ENCODE measurements at regions not wholly inside any gene's neighbourhood (a gene's known extent, or its start where the extent isn't known, plus 50 kb on each side); places are given as distances from the start of the nearest gene placed in this dataset.

GRCh38 chr12:58302487-58303011 is 361.2 kb downstream of the ATP23 start:
- Mint-ChIP-seq H3K9me3 (peaks cover 0 to 5% (median 3%) of the 10 kb centered on the region in 7 donors), H3K36me3 (no peaks in the 10 kb centered on the region), H3K27ac (peak overlapping the region in 1 of 6 donors; percentile 66), H3K4me1 (no peaks in the 10 kb centered on the region), H3K27me3 (peaks cover 2 to 6% (median 6%) of the 10 kb centered on the region in 3 donors), H3K4me3 (no peak overlapping the region)
- DNase-seq (no peak), ATAC-seq (ENCODE audit: low read depth in 2 of 2) (no peak)

GRCh38 chr12:58306266-58307000 is 365.1 kb downstream of the ATP23 start:
- peaks cover 0 to 15% (median 7%) of the 10 kb centered on the region in 7 donors for H3K9me3 Mint-ChIP-seq
- H3K4me1 Mint-ChIP-seq = no peaks in the 10 kb centered on the region
- H3K27ac Mint-ChIP-seq = no peak overlapping the region
- H3K36me3 Mint-ChIP-seq = no peaks in the 10 kb centered on the region
- DNase-seq (no peak), ATAC-seq (ENCODE audit: low read depth in 2 of 2) (no peak)
- peaks cover 0 to 10% (median 4%) of the 10 kb centered on the region in 3 donors for H3K27me3 Mint-ChIP-seq
- no peak overlapping the region for H3K4me3 Mint-ChIP-seq

GRCh38 chr12:58309806-58310205 is 368.4 kb downstream of the ATP23 start:
- DNase-seq (no peak), ATAC-seq (ENCODE audit: low read depth in 2 of 2) (no peak)
- H3K9me3 Mint-ChIP-seq = peaks cover 0 to 15% (median 7%) of the 10 kb centered on the region in 7 donors
- no peak overlapping the region for H3K4me3 Mint-ChIP-seq
- H3K27ac Mint-ChIP-seq = no peak overlapping the region
- no peaks in the 10 kb centered on the region for H3K36me3 Mint-ChIP-seq
- H3K4me1 Mint-ChIP-seq = no peaks in the 10 kb centered on the region
- H3K27me3 Mint-ChIP-seq = peaks cover 4 to 24% (median 8%) of the 10 kb centered on the region in 3 donors

GRCh38 chr12:58310368-58310767 is 369.0 kb downstream of the ATP23 start:
- Mint-ChIP-seq H3K36me3 (no peaks in the 10 kb centered on the region), H3K4me3 (no peak overlapping the region), H3K27me3 (peaks cover 4 to 30% (median 8%) of the 10 kb centered on the region in 3 donors), H3K9me3 (peaks cover 0 to 15% (median 8%) of the 10 kb centered on the region in 7 donors), H3K4me1 (no peaks in the 10 kb centered on the region), H3K27ac (no peak overlapping the region)
- no peak for DNase-seq
- no peak for ATAC-seq (ENCODE audit: low read depth in 2 of 2)

GRCh38 chr12:58310809-58311622 is 369.6 kb downstream of the ATP23 start:
- Mint-ChIP-seq H3K4me1 (no peaks in the 10 kb centered on the region), H3K9me3 (peaks cover 0 to 15% (median 8%) of the 10 kb centered on the region in 7 donors), H3K27me3 (peaks cover 4 to 30% (median 8%) of the 10 kb centered on the region in 3 donors), H3K4me3 (no peak overlapping the region), H3K36me3 (no peaks in the 10 kb centered on the region), H3K27ac (no peak overlapping the region)
- ATAC-seq (ENCODE audit: low read depth in 2 of 2) = no peak
- DNase-seq = no peak

GRCh38 chr12:58313091-58313855 is 371.9 kb downstream of the ATP23 start:
- Mint-ChIP-seq H3K27ac (no peak overlapping the region), H3K36me3 (no peaks in the 10 kb centered on the region), H3K9me3 (peaks cover 0 to 12% (median 4%) of the 10 kb centered on the region in 7 donors), H3K4me1 (no peaks in the 10 kb centered on the region), H3K4me3 (no peak overlapping the region), H3K27me3 (peaks cover 0 to 25% (median 8%) of the 10 kb centered on the region in 3 donors)
- DNase-seq (no peak), ATAC-seq (ENCODE audit: low read depth in 2 of 2) (no peak)

GRCh38 chr12:58314610-58315009 is 373.2 kb downstream of the ATP23 start:
- peak overlapping the region in 1 of 6 donors; percentile 8 for H3K27ac Mint-ChIP-seq
- H3K4me3 Mint-ChIP-seq = no peak overlapping the region
- H3K27me3 Mint-ChIP-seq = peaks cover 0 to 25% (median 8%) of the 10 kb centered on the region in 3 donors
- ATAC-seq (ENCODE audit: low read depth in 2 of 2) (no peak), DNase-seq (no peak)
- H3K4me1 Mint-ChIP-seq = no peaks in the 10 kb centered on the region
- peaks cover 0 to 5% of the 10 kb centered on the region in 2 donors for H3K36me3 Mint-ChIP-seq
- H3K9me3 Mint-ChIP-seq = peaks cover 3 to 21% (median 6%) of the 10 kb centered on the region in 7 donors

- peaks cover 0 to 5% of the 10 kb centered on the region in 2 donors for H3K36me3 Mint-ChIP-seq
- no peak overlapping the region for H3K4me3 Mint-ChIP-seq
- DNase-seq = no peak
- peaks cover 3 to 22% (median 6%) of the 10 kb centered on the region in 7 donors for H3K9me3 Mint-ChIP-seq
- H3K4me1 Mint-ChIP-seq = peaks cover 0 to 8% (median 0%) of the 10 kb centered on the region in 3 donors
- H3K27me3 Mint-ChIP-seq = peaks cover 0 to 21% (median 3%) of the 10 kb centered on the region in 3 donors
- H3K27ac Mint-ChIP-seq = no peak overlapping the region
- ATAC-seq (ENCODE audit: low read depth in 2 of 2) = no peak
Measured at GRCh38 chr12:58316926-58317325, 375.6 kb downstream of the ATP23 start.

- DNase-seq = peak; percentile 14
- Mint-ChIP-seq H3K9me3 (peaks cover 3 to 22% (median 6%) of the 10 kb centered on the region in 7 donors), H3K4me1 (peaks cover 0 to 8% (median 0%) of the 10 kb centered on the region in 3 donors), H3K27me3 (peaks cover 0 to 7% (median 6%) of the 10 kb centered on the region in 3 donors), H3K27ac (peak overlapping the region in 1 of 6 donors; percentile 36), H3K4me3 (no peak overlapping the region), H3K36me3 (peaks cover 0 to 5% of the 10 kb centered on the region in 2 donors)
- peak; percentile 63 to 77 for ATAC-seq (ENCODE audit: low read depth in 2 of 2)
Measured at GRCh38 chr12:58321414-58321813, 380.0 kb downstream of the ATP23 start.

GRCh38 chr12:58323676-58324075 is 382.3 kb downstream of the ATP23 start:
- Mint-ChIP-seq H3K4me1 (peaks cover 0 to 8% (median 0%) of the 10 kb centered on the region in 3 donors), H3K27ac (no peak overlapping the region), H3K4me3 (no peak overlapping the region), H3K9me3 (peaks cover 0 to 10% (median 4%) of the 10 kb centered on the region in 7 donors), H3K27me3 (peaks cover 0 to 7% (median 0%) of the 10 kb centered on the region in 3 donors), H3K36me3 (peaks cover 0 to 5% of the 10 kb centered on the region in 2 donors)
- no peak for ATAC-seq (ENCODE audit: low read depth in 2 of 2)
- no peak for DNase-seq

GRCh38 chr12:58325561-58325960 is 384.2 kb downstream of the ATP23 start:
- Mint-ChIP-seq H3K27me3 (peaks cover 0 to 7% (median 0%) of the 10 kb centered on the region in 3 donors), H3K27ac (peak overlapping the region in 1 of 6 donors; percentile 75), H3K36me3 (no peaks in the 10 kb centered on the region), H3K4me1 (peaks cover 0 to 8% (median 0%) of the 10 kb centered on the region in 3 donors), H3K4me3 (no peak overlapping the region), H3K9me3 (no peaks in the 10 kb centered on the region)
- ATAC-seq (ENCODE audit: low read depth in 2 of 2) = no peak
- DNase-seq = no peak

GRCh38 chr12:58326534-58326933 is 385.2 kb downstream of the ATP23 start:
- peaks cover 0 to 7% (median 0%) of the 10 kb centered on the region in 3 donors for H3K27me3 Mint-ChIP-seq
- H3K4me3 Mint-ChIP-seq = no peak overlapping the region
- no peak overlapping the region for H3K27ac Mint-ChIP-seq
- no peaks in the 10 kb centered on the region for H3K9me3 Mint-ChIP-seq
- ATAC-seq (ENCODE audit: low read depth in 2 of 2) = no peak
- H3K36me3 Mint-ChIP-seq = no peaks in the 10 kb centered on the region
- DNase-seq = no peak
- H3K4me1 Mint-ChIP-seq = peaks cover 0 to 3% (median 0%) of the 10 kb centered on the region in 3 donors
